IPS-NIHi11 (cell line): ENCODE measurements at regions not wholly inside any gene's neighbourhood (a gene's known extent, or its start where the extent isn't known, plus 50 kb on each side); places are given as distances from the start of the nearest gene placed in this dataset.

ENCODE experiments used
- DNase-seq: peaks from one replicate; pipeline ENCODE4 v3.0.0; 2012; ENCODE audit warnings: mixed read lengths, low spot score

- peak; percentile 18 for DNase-seq
Measured at GRCh38 chr6:156189195-156189594, 588.0 kb upstream of the ARID1B start.

- DNase-seq, result no peak
Measured at GRCh38 chr6:156185113-156185512, 592.1 kb upstream of the ARID1B start.

- no peak for DNase-seq
Measured at GRCh38 chr6:156183678-156184077, 593.5 kb upstream of the ARID1B start.

GRCh38 chr6:156182356-156182755 lies 594.8 kb upstream of the ARID1B start:
- no peak for DNase-seq

DNA sequence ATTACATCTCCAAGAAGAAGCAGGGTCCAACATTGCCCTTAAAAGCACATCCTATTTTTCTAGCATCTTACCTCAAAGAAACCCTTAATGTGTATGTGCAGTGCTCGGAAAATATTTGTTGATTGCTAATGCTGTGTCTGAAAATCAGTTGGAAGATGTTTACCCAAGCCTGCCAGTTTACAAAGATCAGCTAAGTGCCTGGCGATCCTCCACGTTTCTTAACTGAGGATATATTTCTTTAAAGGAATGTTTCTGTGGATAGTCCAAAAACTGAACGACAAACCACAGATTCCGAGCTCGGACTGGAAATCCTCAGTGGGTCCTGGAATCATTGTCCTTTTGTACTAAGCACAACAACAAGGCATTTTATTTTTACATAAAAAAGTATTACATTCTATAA lies 595.7 kb upstream of the ARID1B start:
- no peak for DNase-seq

DNA sequence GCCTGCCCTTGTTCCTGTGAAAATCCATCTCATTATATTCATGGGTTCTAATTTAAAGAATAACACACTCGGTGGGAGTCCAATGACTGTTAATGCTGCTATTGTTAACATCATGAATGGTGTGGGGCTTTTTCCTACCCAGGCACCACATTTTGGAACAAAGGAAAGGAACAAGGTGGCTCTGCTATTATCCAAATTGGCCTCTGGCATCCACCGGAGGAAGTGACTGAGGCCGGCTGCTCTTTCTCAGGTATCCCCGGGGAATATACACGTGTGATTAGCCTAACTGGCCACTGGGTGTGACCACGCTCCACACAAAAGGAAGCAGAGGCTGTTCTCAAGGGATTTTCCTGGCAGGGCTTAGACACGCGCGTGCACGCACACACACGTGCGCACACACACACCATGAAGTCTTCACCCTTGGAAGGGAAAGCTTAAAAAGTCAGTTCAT lies 601.2 kb upstream of the ARID1B start:
- DNase-seq, result peak; percentile 55

DNA sequence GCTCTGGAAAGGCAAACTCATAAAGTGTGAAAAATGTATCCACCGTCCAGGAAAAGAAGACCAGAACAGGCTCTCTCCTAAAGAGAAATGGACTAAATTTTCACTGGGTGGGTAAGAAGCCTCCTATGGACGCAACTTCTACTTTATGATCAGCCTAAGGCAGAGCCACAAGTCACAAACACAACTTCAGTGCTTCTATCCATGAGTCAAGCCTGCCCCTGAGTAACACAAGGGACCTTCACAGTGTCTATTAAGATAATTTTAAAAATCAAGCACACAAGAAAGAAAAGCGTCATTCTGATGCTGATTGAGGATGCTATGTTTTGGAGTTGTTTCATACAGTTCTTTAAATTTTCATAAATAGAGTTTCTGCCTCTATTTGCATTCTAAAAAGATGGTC lies 601.7 kb upstream of the ARID1B start:
- DNase-seq, result no peak

GRCh38 chr6:156174031-156174890 lies 602.9 kb upstream of the ARID1B start:
- no peak for DNase-seq

GRCh38 chr6:156169371-156169770 lies 607.8 kb upstream of the ARID1B start:
- DNase-seq, result no peak

- DNase-seq, result no peak
Measured at GRCh38 chr6:156167625-156168071, 609.5 kb upstream of the ARID1B start.

- no peak for DNase-seq
Measured at GRCh38 chr6:156167016-156167624, 610.1 kb upstream of the ARID1B start.

DNA sequence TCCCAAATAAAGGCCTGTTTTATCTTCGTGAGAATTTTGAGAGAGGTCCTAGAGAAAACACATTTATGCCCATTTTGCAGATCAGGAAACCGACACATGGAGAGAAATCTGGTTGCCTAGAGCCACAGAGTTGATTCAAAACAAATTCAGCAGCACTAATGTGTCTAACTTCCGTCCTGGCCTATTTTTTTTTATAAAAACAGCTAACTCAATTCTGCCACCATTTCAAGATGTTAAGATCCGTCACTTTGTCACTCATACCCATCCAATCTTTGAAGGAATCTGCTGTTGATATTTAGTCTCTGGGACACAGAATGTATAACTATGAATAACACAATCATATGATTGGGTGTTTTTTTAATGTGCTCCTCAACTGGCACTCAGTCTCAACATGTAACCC lies 611.1 kb upstream of the ARID1B start:
- no peak for DNase-seq

- DNase-seq, result no peak
Measured at GRCh38 chr6:156164701-156165452, 612.3 kb upstream of the ARID1B start.

DNA sequence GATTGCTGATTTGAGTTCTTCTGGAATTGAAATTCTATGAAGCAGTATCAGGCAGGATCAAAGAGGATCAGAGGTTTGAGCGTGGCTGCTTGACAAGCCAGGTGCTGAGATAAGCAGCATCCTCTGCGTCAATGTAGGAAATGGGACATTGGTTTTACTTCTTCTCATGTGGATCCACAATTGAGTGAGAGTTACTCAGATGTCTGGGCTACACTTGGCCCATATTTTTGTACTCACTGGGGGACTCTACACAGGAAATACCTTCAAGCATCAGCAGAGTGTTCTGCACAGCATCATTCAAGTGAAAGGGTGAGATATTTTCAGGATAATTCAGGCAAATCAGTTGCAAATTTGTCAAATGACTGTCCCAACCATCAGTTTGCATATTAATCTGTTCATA lies 613.9 kb upstream of the ARID1B start:
- no peak for DNase-seq

DNA sequence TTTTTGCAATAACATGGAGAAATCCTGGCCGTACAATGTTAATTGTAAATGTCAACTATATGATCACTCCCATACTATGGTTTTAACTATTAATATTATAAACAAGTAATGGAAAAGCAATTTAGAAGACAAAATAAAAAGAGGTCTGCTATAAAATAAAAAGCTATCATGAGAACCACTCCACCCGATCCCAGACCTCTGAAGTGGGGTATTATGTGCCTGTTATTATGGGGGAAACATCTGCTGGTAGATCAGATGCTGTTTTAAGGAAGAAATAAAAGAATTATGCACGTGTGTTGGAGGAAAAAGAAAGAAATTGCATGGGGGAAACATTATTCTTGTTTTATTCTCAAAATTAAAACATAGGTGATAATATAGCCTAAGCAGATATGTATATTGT lies 615.7 kb upstream of the ARID1B start:
- DNase-seq, result no peak

DNA sequence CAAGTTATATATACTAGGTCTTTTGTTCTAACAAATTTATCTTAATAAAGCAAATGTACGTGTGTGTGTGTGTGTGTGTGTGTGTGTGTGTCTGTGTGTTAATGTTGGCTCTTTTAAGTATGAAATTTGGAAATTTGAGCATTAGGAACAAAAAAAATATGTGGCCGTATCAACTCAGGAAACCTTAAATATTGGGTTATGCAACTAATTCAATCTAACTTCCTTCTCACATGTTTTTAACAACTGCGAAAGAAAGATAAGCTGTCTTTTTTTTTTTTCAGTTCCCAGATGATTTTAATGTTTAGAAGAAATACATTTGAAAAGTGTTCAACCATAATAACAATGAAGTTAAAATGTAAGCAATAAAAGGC lies 616.4 kb upstream of the ARID1B start:
- DNase-seq, result no peak

- DNase-seq, result no peak
Measured at GRCh38 chr6:156160007-156160794, 617.0 kb upstream of the ARID1B start.

- DNase-seq, result no peak
Measured at GRCh38 chr6:156154896-156155295, 622.3 kb upstream of the ARID1B start.

- DNase-seq, result no peak
Measured at GRCh38 chr6:156150391-156150790, 626.8 kb upstream of the ARID1B start.

- no peak for DNase-seq
Measured at GRCh38 chr6:156146891-156147290, 630.3 kb upstream of the ARID1B start.

GRCh38 chr6:156131221-156131903 lies 645.8 kb upstream of the ARID1B start:
- no peak for DNase-seq
